ENCODE measurements at regions not wholly inside any gene's neighbourhood (a gene's known extent, or its start where the extent isn't known, plus 50 kb on each side); places are given as distances from the start of the nearest gene placed in this dataset.

GRCh38 chr3:147962408-147963164 is 553.4 kb downstream of the ZIC1 start:
- H3K9me3 ChIP-seq, result no peaks in the 10 kb centered on the region
- no peak for TF ChIP-seq POLR2A (IDR thresholded peaks at IDR 0.05)
- TF ChIP-seq CTCF (IDR thresholded peaks at IDR 0.05), result no peak
- H3K27me3 ChIP-seq, result no peaks in the 10 kb centered on the region
- no peaks in the 10 kb centered on the region for H3K4me1 ChIP-seq
- H3K36me3 ChIP-seq (ENCODE audit: low read depth, missing control alignments), result no peaks in the 10 kb centered on the region
- DNase-seq, result no peak
- intact Hi-C loops (cut with DNase I; ENCODE audit: low total_unique reads), result no loop called here
- no peak overlapping the region for H3K27ac ChIP-seq
- 80 to 83% methylated on average over 5 of the region's 5 CpGs for WGBS, 2 donors
- H3K4me3 ChIP-seq, result no peak overlapping the region

GRCh38 chr3:147963711-147964110 is 554.5 kb downstream of the ZIC1 start:
- TF ChIP-seq POLR2A (IDR thresholded peaks at IDR 0.05) (no peak), CTCF (IDR thresholded peaks at IDR 0.05) (no peak)
- H3K27me3 ChIP-seq, result no peaks in the 10 kb centered on the region
- H3K4me3 ChIP-seq, result no peak overlapping the region
- no peaks in the 10 kb centered on the region for H3K4me1 ChIP-seq
- no peak overlapping the region for H3K27ac ChIP-seq
- intact Hi-C loops (cut with DNase I; ENCODE audit: low total_unique reads), result no loop called here
- no peak for DNase-seq
- H3K36me3 ChIP-seq (ENCODE audit: low read depth, missing control alignments), result no peaks in the 10 kb centered on the region
- no peaks in the 10 kb centered on the region for H3K9me3 ChIP-seq
- WGBS, 2 donors, result 95 to 96% methylated on average over 1 of the region's 1 CpG

- no peak for DNase-seq
- H3K36me3 ChIP-seq (ENCODE audit: low read depth, missing control alignments), result no peaks in the 10 kb centered on the region
- H3K4me3 ChIP-seq, result no peak overlapping the region
- intact Hi-C loops (cut with DNase I; ENCODE audit: low total_unique reads), result no loop called here
- no peak overlapping the region for H3K27ac ChIP-seq
- no peaks in the 10 kb centered on the region for H3K4me1 ChIP-seq
- TF ChIP-seq POLR2A (IDR thresholded peaks at IDR 0.05) (no peak), CTCF (IDR thresholded peaks at IDR 0.05) (no peak)
- H3K9me3 ChIP-seq, result no peaks in the 10 kb centered on the region
- H3K27me3 ChIP-seq, result no peaks in the 10 kb centered on the region
- WGBS, 2 donors, result 87 to 95% methylated on average over 1 of the region's 1 CpG
Measured at GRCh38 chr3:147975165-147975564, 566.0 kb downstream of the ZIC1 start.

- intact Hi-C loops (cut with DNase I; ENCODE audit: low total_unique reads), result no loop called here
Measured at GRCh38 chr3:147977001-147977400, 567.8 kb downstream of the ZIC1 start.

More at GRCh38 chr3:147977001-147977400, 567.8 kb downstream of the ZIC1 start:
- H3K4me3 ChIP-seq, result no peak overlapping the region
- no peaks in the 10 kb centered on the region for H3K27me3 ChIP-seq
- H3K4me1 ChIP-seq, result no peaks in the 10 kb centered on the region
- no peak for DNase-seq
- H3K9me3 ChIP-seq, result no peaks in the 10 kb centered on the region
- no peak for TF ChIP-seq CTCF (IDR thresholded peaks at IDR 0.05)
- no peak for TF ChIP-seq POLR2A (IDR thresholded peaks at IDR 0.05)
- WGBS, 2 donors, result 91 to 100% methylated on average over 1 of the region's 1 CpG
- no peaks in the 10 kb centered on the region for H3K36me3 ChIP-seq (ENCODE audit: low read depth, missing control alignments)
- H3K27ac ChIP-seq, result no peak overlapping the region
